RPMI8226 (cell line): ENCODE measurements at regions not wholly inside any gene's neighbourhood (a gene's known extent, or its start where the extent isn't known, plus 50 kb on each side); places are given as distances from the start of the nearest gene placed in this dataset.
"Not testable (repeated sequence)": the region's sequence is repeated elsewhere in the genome, so short reads cannot be mapped to it uniquely, and the experiment has no call there.

Source experiments
- DNase-seq: peaks from one replicate; pipeline ENCODE4 v3.0.0-alpha.2; 2015

GRCh38 chr4:179626687-179627086, 2184.4 kb upstream of the AGA start:
- DNase-seq = no peak

GRCh38 chr4:179631321-179631720, 2189.1 kb upstream of the AGA start:
- no peak for DNase-seq

GRCh38 chr4:179634862-179635261, 2192.6 kb upstream of the AGA start:
- DNase-seq = no peak

GRCh38 chr4:179662522-179662921, 2220.3 kb upstream of the AGA start:
- no peak for DNase-seq

- no peak for DNase-seq
Measured at GRCh38 chr4:179663641-179664429, 2221.6 kb upstream of the AGA start.

GRCh38 chr4:179664430-179665027, 2222.3 kb upstream of the AGA start:
- DNase-seq = no peak

GRCh38 chr4:179666226-179666625, 2224.0 kb upstream of the AGA start:
- DNase-seq = no peak

- no peak for DNase-seq
Measured at GRCh38 chr4:179671609-179672008, 2229.4 kb upstream of the AGA start.

- no peak for DNase-seq
Measured at GRCh38 chr4:179678093-179678814, 2236.0 kb upstream of the AGA start.

GRCh38 chr4:179683661-179684060, 2241.4 kb upstream of the AGA start:
- not testable (repeated sequence) for DNase-seq

GRCh38 chr4:179692222-179692621, 2250.0 kb upstream of the AGA start:
- no peak for DNase-seq

- DNase-seq = no peak
Measured at GRCh38 chr4:179695175-179695574, 2252.9 kb upstream of the AGA start.

- no peak for DNase-seq
Measured at GRCh38 chr4:179698321-179698720, 2256.1 kb upstream of the AGA start.

- DNase-seq = no peak
Measured at GRCh38 chr4:179709961-179710624, 2267.9 kb upstream of the AGA start.

- DNase-seq = no peak
Measured at GRCh38 chr4:179719766-179720450, 2277.7 kb upstream of the AGA start.

- DNase-seq = not testable (repeated sequence)
Measured at GRCh38 chr4:179726491-179726890, 2284.3 kb upstream of the AGA start.

- DNase-seq = no peak
Measured at GRCh38 chr4:179728305-179728704, 2286.1 kb upstream of the AGA start.

- DNase-seq = not testable (repeated sequence)
Measured at GRCh38 chr4:179736820-179737219, 2294.6 kb upstream of the AGA start.

GRCh38 chr4:179738822-179739221, 2296.6 kb upstream of the AGA start:
- DNase-seq = no peak

GRCh38 chr4:179747218-179747910, 2305.1 kb upstream of the AGA start:
- DNase-seq = no peak

GRCh38 chr4:179748837-179749236, 2306.6 kb upstream of the AGA start:
- DNase-seq = no peak

GRCh38 chr4:179750374-179750773, 2308.1 kb upstream of the AGA start:
- no peak for DNase-seq
